GM12878 (cell line): ENCODE measurements at regions not wholly inside any gene's neighbourhood (a gene's known extent, or its start where the extent isn't known, plus 50 kb on each side); places are given as distances from the start of the nearest gene placed in this dataset.

Experiments used
- ATAC-seq: fragments of 200-7000 bp; cut with Tn5 transposase; 3 replicates; pipeline ENCODE4 v1.9.1; 2020; ENCODE audit warnings: mild to moderate bottlenecking, moderate library complexity
- BruUV-seq: library from RNA; stranded (reverse); fragments of 400-500 nt; replicated peaks from 2 replicates; lab custom pipeline; 2021; lab: Mats Ljungman, UMichigan
- CTCF ChIA-PET: fragments of 300-600 bp; sonication (Branson Sonifier 250); formaldehyde crosslinking; extraction: SDS; loops from one replicate; lab custom pipeline; 2021; ENCODE audit warnings: inconsistent platforms; lab: Yijun Ruan, JAX
- POLR2A ChIA-PET: fragments of 350-600 bp; formaldehyde crosslinking; extraction: SDS; loops from one replicate; lab custom pipeline; 2021; ENCODE audit warnings: inconsistent platforms; lab: Charles Lee
- RAD21 ChIA-PET: fragments of 300-600 bp; sonication (Branson Sonifier 250); formaldehyde crosslinking; loops from one replicate; lab custom pipeline; 2023; ENCODE audit warnings: antibody characterized with exemption; ENCODE audit not compliant: unreplicated experiment; lab: Charles Lee
- SMC1A ChIA-PET: fragments of 300-600 bp; sonication (Branson Sonifier 250); formaldehyde crosslinking; loops from one replicate; lab custom pipeline; 2023; ENCODE audit not compliant: unreplicated experiment, uncharacterized antibody; lab: Charles Lee
- DNase-seq: peaks from one replicate; pipeline ENCODE4 v3.0.0-alpha.2; 2011; ENCODE audit warnings: low read depth, low spot score
- FAIRE-seq: peaks from 3 replicates; lab custom pipeline; 2011; peaks lifted over from hg19 to GRCh38; lab: Jason Lieb, UNC
- H2AFZ ChIP-seq: 2 replicates; pipeline ENCODE4 v1.6.0; 2011; ENCODE audit warnings: low read depth, low read length, control low read depth; ENCODE audit not compliant: control insufficient read depth
- H3K27ac ChIP-seq: 2 replicates; pipeline ENCODE4 v1.5.1; 2011; ENCODE audit warnings: control low read depth; ENCODE audit not compliant: control insufficient read depth, insufficient read depth
- H3K27me3 ChIP-seq, 2 experiments: replicated peaks in 1 of 2; 2 replicates each; pipeline versions ENCODE4 v1.6.0 to v1.6.1; 2011; ENCODE audit warnings: low read length in 1 of 2; ENCODE audit not compliant: control insufficient read depth in 2 of 2, insufficient read depth in 2 of 2
- H3K36me3 ChIP-seq, 2 experiments: 2 replicates each; pipeline ENCODE4 v1.5.1; 2011; ENCODE audit warnings: low read length in 1 of 2; ENCODE audit not compliant: control insufficient read depth in 2 of 2, insufficient read depth in 2 of 2
- H3K4me1 ChIP-seq: 2 replicates; pipeline ENCODE4 v1.6.1; 2011; ENCODE audit warnings: mild to moderate bottlenecking, low read length, moderate library complexity, mixed read lengths; ENCODE audit not compliant: control insufficient read depth, insufficient read depth
- H3K4me2 ChIP-seq: 2 replicates; pipeline ENCODE4 v1.6.0; 2011; ENCODE audit warnings: control low read depth; ENCODE audit not compliant: control insufficient read depth, insufficient read depth
- H3K4me3 ChIP-seq: fragments of 200-600 bp; sonication (generic); 2 replicates; pipeline ENCODE4 v1.5.1; 2016
- H3K79me2 ChIP-seq: 2 replicates; pipeline ENCODE4 v1.6.0; 2011; ENCODE audit warnings: low read length; ENCODE audit not compliant: control insufficient read depth, insufficient read depth
- H3K9ac ChIP-seq: 2 replicates; pipeline ENCODE4 v1.8.0; 2011; ENCODE audit warnings: low read length, control low read depth, mixed read lengths; ENCODE audit not compliant: control insufficient read depth, insufficient read depth
- H3K9me3 ChIP-seq: replicated peaks from 3 replicates; pipeline ENCODE4 v1.5.1; 2011; ENCODE audit warnings: mild to moderate bottlenecking, low read length; ENCODE audit not compliant: control insufficient read depth, insufficient read depth
- H4K20me1 ChIP-seq: 2 replicates; pipeline ENCODE4 v1.6.0; 2011; ENCODE audit not compliant: control insufficient read depth, insufficient read depth
- EP300 ChIP-seq, 2 experiments: fragments of 150-350 bp in 1 of 2; IDR thresholded peaks; 2 replicates each; pipeline ENCODE4 v1.6.1; 2011 to 2012; ENCODE audit warnings: low read depth in 2 of 2, low read length in 2 of 2, borderline replicate concordance in 1 of 2, improper control_type of control experiment in 1 of 2, inconsistent platforms in 1 of 2; ENCODE audit not compliant: control insufficient read depth in 1 of 2
- EZH2 ChIP-seq: IDR thresholded peaks from 2 replicates; pipeline ENCODE4 v1.6.1; 2012; ENCODE audit warnings: low read depth, mild to moderate bottlenecking, control low read depth, inconsistent platforms, low read length, borderline replicate concordance; ENCODE audit not compliant: control insufficient read depth
- IKZF1 ChIP-seq: fragments of 450-650 bp; conservative IDR thresholded peaks from 2 replicates; pipeline ENCODE4 v1.6.1; 2017; ENCODE audit warnings: antibody characterized with exemption, mild to moderate bottlenecking
- MEF2B ChIP-seq: fragments of 450-650 bp; IDR thresholded peaks from 2 replicates; pipeline ENCODE4 v1.6.1; 2018; ENCODE audit warnings: mild to moderate bottlenecking, moderate library complexity; ENCODE audit not compliant: partially characterized antibody, poor library complexity, severe bottlenecking
- NR2C2 ChIP-seq: IDR thresholded peaks from 2 replicates; pipeline ENCODE4 v1.6.1; 2011; ENCODE audit warnings: borderline replicate concordance, low read depth; ENCODE audit not compliant: control insufficient read depth, insufficient read length
- RBBP5 ChIP-seq: fragments of 200-600 bp; sonication (generic); conservative IDR thresholded peaks from 2 replicates; pipeline ENCODE4 v1.6.1; 2016
- SP1 ChIP-seq: IDR thresholded peaks from one replicate; pipeline ENCODE4 v1.6.1; 2011; ENCODE audit warnings: low read depth, low read length
- SREBF1 ChIP-seq: IDR thresholded peaks from 2 replicates; pipeline ENCODE4 v1.6.1; 2012; ENCODE audit warnings: mild to moderate bottlenecking, low read length
- SUZ12 ChIP-seq: fragments of 200-600 bp; sonication (generic); IDR thresholded peaks from one replicate; pipeline ENCODE4 v1.6.1; 2018; ENCODE audit warnings: antibody characterized with exemption, mild to moderate bottlenecking; ENCODE audit not compliant: unreplicated experiment
- TARDBP ChIP-seq: IDR thresholded peaks from 2 replicates; pipeline ENCODE4 v1.6.1; 2016; ENCODE audit warnings: borderline replicate concordance
- TCF12 ChIP-seq: IDR thresholded peaks from 2 replicates; pipeline ENCODE4 v1.6.1; 2011; ENCODE audit warnings: low read depth, mild to moderate bottlenecking, low read length
- WRNIP1 ChIP-seq: IDR thresholded peaks from 2 replicates; pipeline ENCODE4 v1.6.1; 2011; ENCODE audit warnings: low read depth, low read length, improper control_type of control experiment, borderline replicate concordance
- WGBS: methylation state at CpG from one replicate; pipeline ENCODE4 v1.1.6; 2016; ENCODE audit warnings: low lambda C conversion rate; ENCODE audit not compliant: insufficient replicate concordance, insufficient coverage; ENCODE audit errors: missing lambda C conversion rate; 5-methylcytosine and 5-hydroxymethylcytosine counted together
- in situ Hi-C: fragments of 300-500 bp; cut with MboI; formaldehyde crosslinking; loops from 9 replicates; pipeline ENCODE4 v1.14.3; 2018; ENCODE audit warnings: mixed read lengths
- intact Hi-C: fragments of 100-400 bp; cut with micrococcal nuclease; formaldehyde crosslinking; loops from one replicate; pipeline ENCODE4 v1.14.2; 2022; ENCODE audit not compliant: unreplicated experiment
- TF ChIP-seq, protein P1 (sequence below): fragments of 450-650 bp; formaldehyde crosslinking; IDR thresholded peaks from 2 replicates; pipeline ENCODE4 v1.5.0; 2022; ENCODE audit warnings: mild to moderate bottlenecking, missing genetic modification characterization

DNA sequence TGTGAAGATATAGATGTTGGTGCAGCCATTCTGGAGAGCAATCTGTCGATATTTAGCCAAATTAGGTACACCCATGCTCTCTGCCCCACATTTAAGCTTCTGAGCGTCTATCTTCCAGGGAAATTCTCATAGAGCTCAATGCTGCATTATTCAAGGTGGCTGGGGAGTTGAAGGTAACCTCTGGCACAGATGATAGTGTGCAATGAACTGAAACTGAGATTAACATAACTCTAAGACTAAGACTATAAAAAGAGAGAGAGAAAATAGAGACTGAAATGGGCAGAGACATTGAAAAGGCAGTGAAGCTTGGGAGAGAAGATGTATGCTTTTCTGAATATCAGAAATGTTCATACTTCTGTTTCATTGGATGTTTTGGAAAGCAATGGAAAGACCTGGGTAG lies 1197.0 kb upstream of the AUTS2 start (continued):
- TF ChIP-seq SP1: no peak
- no peak for TF ChIP-seq NR2C2
- TF ChIP-seq IKZF1: no peak
- no peak for TF ChIP-seq TARDBP
- no peak for TF ChIP-seq MEF2B
- TF ChIP-seq WRNIP1: no peak
- no peak for TF ChIP-seq TCF12

DNA sequence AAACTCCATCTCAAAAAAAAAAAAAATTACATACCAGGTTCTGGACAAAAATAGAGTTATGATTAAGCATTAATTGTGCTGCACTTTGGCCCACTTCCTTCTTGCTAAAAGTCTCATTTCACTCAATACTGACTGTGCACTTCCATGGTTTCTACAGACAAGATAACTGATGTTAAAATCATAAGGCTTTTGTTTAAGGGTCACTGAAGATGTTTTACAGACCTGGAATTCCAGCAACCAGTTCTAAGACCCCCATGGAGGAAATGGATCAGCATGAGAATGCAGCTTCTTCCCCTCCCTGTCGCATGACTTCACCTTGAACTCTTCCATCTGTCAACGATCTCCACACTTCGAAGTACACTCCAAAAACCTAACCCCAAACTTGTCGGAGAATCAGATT lies 1191.8 kb upstream of the AUTS2 start:
- no peaks in the 10 kb centered on the region for H3K4me1 ChIP-seq
- ChIA-PET POLR2A (no interaction called here), RAD21 (interaction anchor here (0.6 kb wide), 1 partner anchor 1781 kb away, joined by 3 read pairs; no protein-coding TSS in a partner anchor), CTCF (no interaction called here), SMC1A (no interaction called here)
- no peaks in the 10 kb centered on the region for H3K27me3 ChIP-seq
- TF ChIP-seq, protein P1, sequence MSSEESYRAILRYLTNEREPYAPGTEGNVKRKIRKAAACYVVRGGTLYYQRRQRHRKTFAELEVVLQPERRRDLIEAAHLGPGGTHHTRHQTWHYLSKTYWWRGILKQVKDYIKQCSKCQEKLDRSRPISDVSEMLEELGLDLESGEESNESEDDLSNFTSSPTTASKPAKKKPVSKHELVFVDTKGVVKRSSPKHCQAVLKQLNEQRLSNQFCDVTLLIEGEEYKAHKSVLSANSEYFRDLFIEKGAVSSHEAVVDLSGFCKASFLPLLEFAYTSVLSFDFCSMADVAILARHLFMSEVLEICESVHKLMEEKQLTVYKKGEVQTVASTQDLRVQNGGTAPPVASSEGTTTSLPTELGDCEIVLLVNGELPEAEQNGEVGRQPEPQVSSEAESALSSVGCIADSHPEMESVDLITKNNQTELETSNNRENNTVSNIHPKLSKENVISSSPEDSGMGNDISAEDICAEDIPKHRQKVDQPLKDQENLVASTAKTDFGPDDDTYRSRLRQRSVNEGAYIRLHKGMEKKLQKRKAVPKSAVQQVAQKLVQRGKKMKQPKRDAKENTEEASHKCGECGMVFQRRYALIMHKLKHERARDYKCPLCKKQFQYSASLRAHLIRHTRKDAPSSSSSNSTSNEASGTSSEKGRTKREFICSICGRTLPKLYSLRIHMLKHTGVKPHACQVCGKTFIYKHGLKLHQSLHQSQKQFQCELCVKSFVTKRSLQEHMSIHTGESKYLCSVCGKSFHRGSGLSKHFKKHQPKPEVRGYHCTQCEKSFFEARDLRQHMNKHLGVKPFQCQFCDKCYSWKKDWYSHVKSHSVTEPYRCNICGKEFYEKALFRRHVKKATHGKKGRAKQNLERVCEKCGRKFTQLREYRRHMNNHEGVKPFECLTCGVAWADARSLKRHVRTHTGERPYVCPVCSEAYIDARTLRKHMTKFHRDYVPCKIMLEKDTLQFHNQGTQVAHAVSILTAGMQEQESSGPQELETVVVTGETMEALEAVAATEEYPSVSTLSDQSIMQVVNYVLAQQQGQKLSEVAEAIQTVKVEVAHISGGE: no peak
- no peak for TF ChIP-seq SREBF1
- TF ChIP-seq EZH2: no peak
- no peak for TF ChIP-seq SUZ12
- TF ChIP-seq EP300 (IDR thresholded peaks at IDR 0.05; ENCODE audit: borderline replicate concordance in 1 of 2, control insufficient read depth in 1 of 2, low read depth in 2 of 2, low read length in 2 of 2): no peak
- no peak for TF ChIP-seq RBBP5
- H2AFZ ChIP-seq: no peak overlapping the region
- no peaks in the 10 kb centered on the region for H3K9me3 ChIP-seq
- H3K4me3 ChIP-seq: no peak overlapping the region
- H3K4me2 ChIP-seq: no peak overlapping the region
- in situ Hi-C loops (no loop called here), intact Hi-C loops (no loop called here)
- FAIRE-seq (no peak), ATAC-seq (no peak), DNase-seq (no peak)
- BruUV-seq: no TSS peak
- H3K79me2 ChIP-seq: no peaks in the 10 kb centered on the region
- no peak overlapping the region for H3K9ac ChIP-seq
- H4K20me1 ChIP-seq: no peaks in the 10 kb centered on the region
- no peaks in the 10 kb centered on the region for H3K36me3 ChIP-seq
- H3K27ac ChIP-seq: no peak overlapping the region
- 20% methylated on average over 4 of the region's 4 CpGs for WGBS
